GM19239 (cell line): ENCODE measurements at regions not wholly inside any gene's neighbourhood (a gene's known extent, or its start where the extent isn't known, plus 50 kb on each side); places are given as distances from the start of the nearest gene placed in this dataset.
"Not testable (repeated sequence)": the region's sequence is repeated elsewhere in the genome, so short reads cannot be mapped to it uniquely, and the experiment has no call there.

Experiments used
- DNase-seq: peaks from one replicate; pipeline ENCODE4 v3.0.0; 2011; ENCODE audit warnings: low spot score; ENCODE audit not compliant: insufficient read length
- FAIRE-seq: peaks from 2 replicates; lab custom pipeline; 2011; peaks lifted over from hg19 to GRCh38; lab: Jason Lieb, UNC

DNA sequence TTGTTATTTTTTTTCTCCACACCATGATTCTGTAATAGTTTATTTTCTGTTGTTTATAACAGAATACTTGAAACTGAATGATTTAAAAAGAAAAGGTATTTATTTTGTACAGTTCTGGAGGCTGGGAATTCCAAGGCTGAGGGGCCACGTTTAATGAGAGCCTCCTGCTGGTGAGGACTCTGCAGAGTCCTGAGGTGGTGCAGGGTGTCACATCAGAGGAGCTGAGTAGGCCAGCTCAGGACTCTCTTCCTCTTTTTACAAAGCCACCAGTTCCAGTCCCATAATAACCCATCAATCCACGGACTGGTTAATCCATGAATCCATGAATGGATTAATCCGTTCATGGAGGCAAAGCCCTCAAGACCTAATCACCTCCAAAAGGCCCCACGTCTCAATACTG, 71.6 kb downstream of the TFAP2A start:
- no peak for FAIRE-seq
- DNase-seq: no peak

DNA sequence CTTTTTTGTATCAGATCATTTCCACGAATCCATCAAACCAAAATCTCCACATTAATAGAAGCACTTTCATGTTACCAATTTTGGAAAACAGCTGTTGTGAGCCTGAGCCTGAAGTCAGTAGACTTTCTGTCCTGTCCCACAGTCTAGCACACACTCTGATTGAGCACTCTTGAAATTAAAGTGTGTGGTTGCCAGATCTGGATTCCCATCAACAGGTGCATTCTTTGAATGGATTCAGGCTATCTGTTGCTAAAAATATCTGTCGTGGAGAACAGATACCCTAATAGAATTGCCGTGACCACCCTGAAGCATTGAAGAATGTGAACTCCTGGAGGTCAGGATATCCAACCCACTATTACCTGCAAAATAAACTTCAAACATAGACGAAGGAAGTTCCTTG, 73.3 kb downstream of the TFAP2A start:
- FAIRE-seq: no peak
- no peak for DNase-seq

DNA sequence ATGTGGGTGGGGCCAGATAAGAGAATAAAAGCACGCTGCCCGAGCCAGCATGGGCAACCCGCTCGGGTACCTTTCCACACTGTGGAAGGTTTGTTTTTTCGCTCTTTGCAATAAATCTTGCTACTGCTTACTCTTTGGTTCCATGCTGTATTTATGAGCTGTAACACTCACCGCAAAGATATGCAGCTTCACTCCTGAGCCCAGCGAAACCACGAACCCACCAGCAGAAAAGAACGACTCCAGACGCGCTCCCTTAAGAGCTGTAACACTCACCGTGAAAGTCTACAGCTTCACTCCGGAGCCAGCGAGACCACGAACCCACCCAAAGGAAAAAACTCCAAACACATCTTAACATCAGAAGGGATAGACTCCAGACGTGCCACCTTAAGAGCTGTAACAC, 76.7 kb downstream of the TFAP2A start:
- no peak for DNase-seq
- FAIRE-seq: no peak

DNA sequence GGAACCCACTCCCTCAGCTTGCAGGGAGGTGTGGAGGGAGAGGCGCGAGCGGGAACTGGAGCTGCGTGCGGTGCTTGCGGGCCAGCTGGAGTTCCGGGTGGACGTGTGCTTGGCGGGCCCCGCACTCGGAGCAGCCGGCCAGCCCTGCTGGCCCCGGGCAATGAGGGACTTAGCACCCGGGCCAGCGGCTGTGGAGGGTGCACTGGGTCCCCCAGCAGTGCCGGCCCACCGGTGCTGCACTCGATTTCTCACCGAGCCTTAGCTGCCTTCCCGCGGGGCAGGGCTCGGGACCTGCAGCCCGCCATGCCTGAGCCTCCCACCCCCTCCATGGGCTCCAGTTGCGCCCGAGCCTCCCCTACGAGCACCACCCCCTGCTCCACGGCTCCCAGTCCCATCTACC, 77.5 kb downstream of the TFAP2A start:
- not testable (repeated sequence) for FAIRE-seq, DNase-seq

DNA sequence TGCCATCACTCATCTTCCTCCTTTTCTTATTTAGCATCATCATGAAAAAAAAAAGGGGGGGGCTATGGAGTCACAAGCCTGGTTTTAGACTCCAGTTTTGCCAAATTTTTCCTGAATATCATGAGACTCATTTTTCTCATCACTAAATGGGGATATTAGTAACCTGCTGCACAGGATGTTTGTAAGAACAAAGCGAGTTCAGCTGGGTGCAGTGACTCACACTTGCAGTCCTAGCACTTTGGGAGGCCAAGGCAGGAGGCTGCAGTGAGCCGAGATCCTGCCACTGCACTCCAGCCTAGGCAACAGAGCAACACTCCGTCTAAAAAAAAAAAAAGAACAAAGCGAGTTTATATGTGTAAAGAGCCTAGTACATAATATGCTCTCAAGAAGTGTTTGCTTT, 82.8 kb downstream of the TFAP2A start:
- DNase-seq: no peak
- FAIRE-seq: no peak

DNA sequence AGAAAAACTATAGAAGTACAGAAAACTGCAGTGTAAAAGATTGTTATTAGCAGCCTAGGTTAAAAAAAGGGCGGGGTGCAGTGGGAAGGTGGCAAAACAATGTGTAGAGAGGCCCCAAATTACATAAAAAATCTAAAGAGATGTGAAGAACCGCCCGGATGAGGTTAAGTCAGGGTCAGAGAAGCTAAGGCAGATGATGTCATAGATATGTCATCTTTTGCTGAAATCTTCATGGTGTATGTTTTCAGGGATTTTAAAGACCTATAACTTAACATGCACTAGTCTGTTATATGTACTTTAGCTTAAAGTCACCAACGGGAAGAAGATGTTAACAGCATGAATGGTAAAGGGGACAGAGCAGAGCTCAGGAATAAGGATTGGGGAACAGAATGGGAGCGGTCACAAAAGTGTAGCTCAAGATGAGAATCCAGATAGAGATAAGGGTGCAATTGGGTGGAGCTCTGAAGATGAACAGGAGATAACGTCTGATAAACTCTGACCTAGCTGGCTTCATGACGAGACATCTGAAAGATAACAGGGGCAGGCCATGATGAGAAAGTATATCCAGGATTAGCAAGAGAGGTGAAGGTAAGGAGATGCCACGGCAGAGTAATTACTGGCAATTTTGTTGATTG, 83.4 kb downstream of the TFAP2A start:
- no peak for DNase-seq
- FAIRE-seq: no peak

DNA sequence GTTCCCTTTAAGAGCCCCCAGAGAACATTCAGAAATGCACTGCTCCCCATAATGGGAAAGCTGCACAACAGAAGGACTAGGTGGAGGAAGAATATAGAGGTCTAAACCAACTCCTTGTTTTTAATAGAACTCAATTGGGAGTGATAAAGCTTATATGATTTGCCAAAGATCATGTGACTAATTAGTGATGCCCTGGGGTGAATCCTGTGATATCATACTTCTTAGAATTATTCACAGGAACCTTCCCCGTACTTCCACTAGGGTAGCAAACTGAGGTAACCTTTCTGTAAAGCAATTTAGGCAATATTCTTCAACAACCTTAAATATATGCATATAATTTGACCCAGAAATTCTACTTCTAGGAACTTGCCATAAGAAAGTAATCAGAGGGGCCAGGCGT, 84.4 kb downstream of the TFAP2A start:
- no peak for FAIRE-seq
- DNase-seq: no peak

DNA sequence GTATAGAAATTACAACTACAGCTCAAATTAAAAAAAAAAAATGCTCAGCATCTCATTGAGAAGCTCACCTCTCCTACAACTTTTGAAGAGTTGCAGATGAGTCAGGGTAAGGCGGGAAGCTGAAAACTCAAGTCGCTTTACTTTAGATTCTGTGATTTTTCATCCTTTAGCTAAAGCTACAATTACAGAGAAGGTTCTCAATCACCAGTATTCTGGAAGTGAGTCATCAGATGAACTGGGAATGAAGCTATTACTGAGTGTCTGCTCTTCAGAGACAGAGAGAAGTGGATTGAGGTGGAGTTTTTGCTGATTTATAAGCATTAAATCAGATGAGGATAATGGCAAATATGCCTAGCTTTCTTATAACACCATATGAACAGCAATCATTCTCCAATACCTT, 91.9 kb downstream of the TFAP2A start:
- no peak for DNase-seq

DNA sequence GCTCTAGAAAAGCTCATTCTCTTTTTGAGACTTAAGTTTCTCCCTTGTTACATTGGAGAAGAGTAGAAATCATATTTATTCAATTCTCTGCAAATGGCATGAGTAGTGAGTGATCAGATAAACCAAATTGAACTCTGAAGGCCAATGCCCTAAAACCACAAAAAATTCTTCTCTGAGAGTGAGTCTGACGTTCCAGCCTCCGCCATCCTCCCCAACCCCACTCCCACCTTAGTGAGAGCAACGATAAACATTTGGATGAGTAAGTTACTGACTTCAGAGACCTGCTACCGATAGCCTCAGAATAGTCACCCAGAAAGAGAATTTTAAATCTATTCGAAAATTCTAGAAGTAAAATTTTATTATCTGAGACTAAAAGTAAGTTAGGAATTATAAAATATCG, 94.6 kb downstream of the TFAP2A start:
- FAIRE-seq: no peak
- DNase-seq: no peak

More for the DNA sequence above, 91.9 kb downstream of the TFAP2A start:
- no peak for FAIRE-seq

DNA sequence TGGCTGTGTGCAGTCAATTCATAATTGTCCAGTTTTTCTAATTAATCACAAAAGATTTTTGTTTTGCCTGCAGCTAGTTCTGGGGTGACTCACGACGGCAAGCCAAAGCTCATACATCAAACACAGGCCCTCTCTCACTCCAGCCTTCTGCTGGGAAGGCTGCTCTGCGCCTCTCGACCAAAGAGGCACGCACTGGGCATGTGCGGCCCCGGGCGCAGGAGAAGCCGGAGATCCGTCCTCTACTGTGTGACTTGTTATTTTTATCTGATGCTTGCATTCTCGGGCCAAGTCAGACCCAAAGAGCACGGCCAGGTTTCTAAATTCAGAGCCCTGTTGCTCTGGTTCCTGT, 98.5 kb downstream of the TFAP2A start:
- DNase-seq: no peak
- no peak for FAIRE-seq

DNA sequence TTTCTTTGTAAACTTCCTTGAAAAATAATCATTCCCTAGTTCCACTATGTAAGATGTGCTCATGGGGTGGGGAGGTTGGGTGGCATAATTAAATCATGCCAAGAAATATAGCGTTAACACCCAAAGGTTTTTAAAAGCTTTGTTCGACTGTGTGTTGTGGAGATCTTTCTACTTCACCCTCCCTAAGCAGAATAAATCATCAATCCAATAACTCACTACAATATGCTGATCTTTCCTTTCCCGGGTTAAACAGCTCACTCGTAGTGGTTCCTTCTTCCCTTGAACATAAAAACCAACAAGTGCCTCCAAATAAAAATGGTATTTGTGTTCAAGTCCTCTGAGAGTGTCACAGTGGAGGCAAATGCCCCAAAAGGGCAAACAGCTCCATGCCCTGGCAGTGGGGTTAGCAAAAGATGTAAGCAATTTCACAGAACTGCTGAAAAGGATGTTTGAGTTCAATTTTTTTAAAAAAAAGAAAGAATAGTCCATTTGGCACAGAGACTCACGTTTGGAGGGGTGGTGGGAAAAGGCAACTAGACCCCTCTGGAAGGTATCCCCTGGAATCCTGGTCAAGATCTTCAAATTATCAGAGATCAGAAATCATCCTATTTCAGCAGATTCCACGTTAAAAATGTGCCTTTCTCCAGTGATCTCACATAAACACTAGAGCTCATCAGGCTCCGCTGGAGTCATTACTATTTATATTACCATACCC, 99.1 kb downstream of the TFAP2A start:
- FAIRE-seq (no peak), DNase-seq (no peak)

DNA sequence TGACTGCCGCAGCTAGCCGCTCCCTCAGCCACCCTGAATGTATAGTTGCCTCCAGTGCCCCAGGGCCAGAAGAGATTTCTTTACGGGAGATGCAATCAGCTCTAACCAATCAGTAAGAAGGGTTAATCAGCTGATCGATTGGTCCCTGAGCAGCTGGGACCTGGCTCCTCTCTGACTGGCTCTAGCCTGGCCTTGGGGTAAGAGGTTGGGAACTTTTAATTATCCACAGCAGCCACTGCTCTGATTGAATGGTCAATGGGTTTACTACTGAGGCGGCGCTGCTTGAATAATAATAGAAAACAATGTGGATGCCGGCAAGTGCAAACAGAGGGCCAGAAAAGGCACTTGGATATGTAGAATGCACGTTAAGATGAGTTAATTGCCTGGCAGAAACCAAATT, 99.8 kb downstream of the TFAP2A start:
- DNase-seq (no peak), FAIRE-seq (no peak)

DNA sequence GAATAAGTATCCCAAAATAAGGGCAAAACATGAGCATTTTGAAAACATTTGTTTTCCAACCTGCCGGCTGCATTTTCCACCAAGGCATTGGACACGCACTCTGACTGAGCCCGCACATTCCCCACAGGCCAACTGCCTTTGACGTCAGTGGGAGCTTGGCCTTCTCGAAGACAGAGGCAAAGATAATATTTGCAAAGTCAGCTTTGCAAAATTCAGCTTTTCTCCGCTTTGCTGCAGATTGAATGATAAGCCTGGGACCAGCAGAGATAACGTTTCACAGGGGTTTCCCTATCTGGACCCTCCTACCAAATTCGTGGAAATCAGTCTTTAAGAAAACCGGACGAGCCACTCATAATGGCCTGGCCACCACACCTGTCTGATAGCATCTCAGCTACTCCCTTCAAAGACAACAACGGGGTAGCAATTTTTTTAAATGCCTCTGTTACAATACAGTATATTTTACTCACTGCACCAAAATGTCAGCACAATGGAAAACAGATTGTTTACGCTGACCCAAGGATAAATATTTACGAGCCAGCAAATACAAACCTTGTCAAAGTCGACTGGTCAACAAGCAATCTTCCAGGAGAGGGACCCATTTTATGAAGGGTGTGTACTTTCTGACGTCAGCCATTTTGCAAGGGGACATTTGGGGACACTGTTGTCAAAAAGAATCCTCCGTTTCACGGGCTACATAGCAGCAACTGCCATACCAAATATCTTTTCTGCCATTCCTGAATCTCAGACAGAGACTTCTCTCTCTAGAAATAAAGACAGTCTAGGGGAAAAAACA, 100.5 kb downstream of the TFAP2A start:
- FAIRE-seq: no peak
- DNase-seq: no peak

DNA sequence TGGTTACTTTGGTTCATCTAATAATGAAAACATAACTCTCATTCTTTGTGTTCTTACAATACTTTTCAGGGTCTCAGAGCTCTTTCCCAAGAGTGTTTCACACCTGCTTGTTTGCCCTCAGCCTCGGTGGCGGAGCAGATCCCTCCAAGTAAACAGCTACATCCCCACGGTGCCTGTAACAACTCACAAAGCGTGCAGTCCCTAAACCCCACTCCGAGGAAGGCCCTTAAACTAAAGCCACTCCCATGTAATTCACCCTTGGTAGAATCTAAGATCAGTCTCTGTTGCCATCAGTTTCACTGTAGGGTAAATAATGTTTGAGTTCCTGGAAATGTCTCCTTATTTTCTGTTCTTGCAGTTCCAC, 101.1 kb downstream of the TFAP2A start:
- FAIRE-seq: no peak
- DNase-seq: no peak

DNA sequence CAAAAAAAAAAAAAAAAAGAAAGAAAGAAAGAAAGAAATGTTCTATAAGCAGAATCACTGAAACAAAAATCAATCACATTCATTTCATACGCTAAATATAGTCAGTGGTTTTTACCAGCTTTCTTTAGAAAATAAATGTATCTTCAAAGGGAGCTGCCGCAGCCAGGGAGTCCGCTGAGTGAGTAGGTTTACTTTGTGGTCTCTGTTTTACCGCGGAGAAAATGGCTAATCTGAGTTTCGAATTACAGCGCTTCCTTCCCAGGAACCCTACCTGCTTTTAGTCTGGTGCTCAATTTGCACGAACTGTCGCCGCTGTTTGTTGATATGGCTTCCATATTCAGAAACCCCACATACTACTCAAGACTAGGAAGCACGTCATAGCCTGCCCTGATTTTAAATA, 102.4 kb downstream of the TFAP2A start:
- DNase-seq (no peak), FAIRE-seq (no peak)

DNA sequence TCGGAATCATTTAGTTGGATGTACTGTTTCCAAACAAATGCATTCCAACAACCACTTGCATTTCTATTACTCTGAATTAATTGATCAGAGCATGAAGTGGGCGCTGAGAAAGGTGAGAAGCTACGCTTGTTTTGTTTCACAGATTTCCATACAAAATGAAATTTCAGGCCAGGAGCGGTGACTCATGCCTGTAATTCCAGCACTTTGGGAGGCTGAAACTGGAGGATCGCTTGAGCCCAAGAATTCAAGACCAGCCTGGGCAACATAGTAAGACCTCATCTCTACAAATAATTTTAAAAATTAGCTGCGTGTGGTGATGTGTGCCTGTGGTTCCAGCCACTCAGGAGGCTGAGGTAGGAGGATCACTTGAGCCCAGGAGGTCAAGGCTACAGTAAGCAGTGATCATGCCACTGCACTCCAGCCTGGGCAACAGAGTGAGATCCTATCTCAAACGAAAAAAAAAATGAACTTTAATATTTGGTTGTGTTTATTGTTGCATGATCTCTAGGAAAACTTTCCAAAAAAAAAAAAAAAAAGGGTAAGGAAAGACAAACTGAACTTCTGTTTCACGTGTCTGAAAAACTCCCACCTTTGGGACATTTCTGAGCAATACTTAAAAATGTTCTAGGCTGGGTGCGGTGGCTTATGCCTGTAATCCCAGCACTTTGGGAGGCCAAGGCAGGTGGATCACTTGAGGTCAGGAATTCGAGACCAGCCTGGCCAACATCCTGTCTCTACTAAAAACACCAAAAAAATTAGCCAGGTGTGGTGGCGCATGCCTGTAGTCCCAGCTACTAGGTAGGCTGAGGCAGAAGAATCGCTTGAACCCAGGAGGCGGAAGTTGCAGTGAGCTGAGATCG, 103.1 kb downstream of the TFAP2A start:
- not testable (repeated sequence) for FAIRE-seq, DNase-seq

DNA sequence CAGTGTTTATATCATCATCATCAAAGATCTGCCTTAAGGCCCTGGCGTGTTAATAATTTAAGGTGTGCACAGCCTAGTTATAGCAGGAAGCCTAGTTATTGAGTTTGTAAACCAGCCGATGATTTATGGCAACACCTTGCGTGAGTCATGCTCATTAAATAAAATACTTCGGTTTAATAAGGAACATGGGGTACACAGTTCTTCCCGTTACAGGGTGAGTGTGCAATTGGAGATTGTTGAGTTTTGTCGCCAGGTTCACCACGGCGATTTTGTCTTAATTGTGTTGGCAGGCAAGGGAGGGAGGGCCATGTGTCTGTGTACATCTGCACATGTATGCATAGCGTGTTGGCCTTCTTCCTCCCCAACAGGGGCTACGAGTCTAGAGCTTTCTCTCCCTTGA, 104.0 kb downstream of the TFAP2A start:
- FAIRE-seq (no peak), DNase-seq (no peak)

DNA sequence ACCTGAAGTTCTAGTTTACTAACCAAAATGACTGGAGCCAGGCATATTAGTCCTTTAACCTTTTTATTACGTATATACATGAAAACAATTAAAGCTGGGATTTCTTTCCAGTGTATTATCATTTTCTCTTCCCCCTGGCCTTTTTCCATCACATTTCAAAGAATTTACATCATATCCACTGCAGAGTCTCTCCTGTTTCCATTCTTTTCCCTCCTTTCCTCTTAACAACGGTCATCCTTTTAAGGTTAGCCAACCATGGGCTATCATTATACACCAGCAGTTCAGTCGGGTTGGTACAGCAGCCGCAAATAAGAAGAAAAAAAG, 104.6 kb downstream of the TFAP2A start:
- FAIRE-seq (no peak), DNase-seq (no peak)

DNA sequence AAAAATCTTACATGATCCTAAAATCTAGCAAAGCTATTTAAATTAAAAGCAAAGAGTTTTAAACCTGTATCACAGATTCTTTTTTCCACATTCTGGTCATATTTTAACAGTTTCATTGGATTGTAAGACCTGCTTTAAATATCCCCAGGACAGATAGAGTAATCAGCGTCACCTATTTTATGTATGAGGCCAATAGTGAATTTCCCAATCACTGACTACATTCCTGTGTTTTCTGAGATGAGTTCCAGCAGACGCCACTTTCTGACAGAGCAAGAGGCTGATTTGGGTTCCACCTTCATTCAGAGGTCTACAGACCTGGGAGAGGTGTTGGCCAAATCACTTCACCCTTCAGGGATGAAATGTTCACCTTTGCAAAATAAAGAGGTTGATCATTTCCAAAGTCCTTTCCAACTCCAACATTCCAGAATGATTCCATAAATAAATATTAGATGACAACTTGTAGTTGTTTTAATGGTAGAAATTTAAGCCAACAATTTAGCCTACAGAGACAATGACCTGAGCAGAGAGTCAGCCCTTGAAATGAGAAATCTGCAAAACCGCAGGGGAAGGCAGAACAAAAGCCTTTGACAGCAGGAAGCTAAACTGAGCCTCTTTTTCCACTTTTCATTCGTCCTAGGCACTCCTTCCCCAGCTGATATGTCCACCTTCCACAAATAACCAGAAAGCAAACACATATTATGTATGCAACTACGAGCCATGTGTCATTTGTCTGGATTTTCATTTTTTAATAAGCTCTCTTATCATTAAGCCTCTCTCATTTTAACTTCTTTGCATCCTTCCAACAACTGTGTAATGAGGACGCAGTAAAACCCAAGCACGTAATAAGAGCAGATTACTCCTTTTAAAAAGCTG, 105.2 kb downstream of the TFAP2A start:
- DNase-seq (no peak), FAIRE-seq (no peak)

DNA sequence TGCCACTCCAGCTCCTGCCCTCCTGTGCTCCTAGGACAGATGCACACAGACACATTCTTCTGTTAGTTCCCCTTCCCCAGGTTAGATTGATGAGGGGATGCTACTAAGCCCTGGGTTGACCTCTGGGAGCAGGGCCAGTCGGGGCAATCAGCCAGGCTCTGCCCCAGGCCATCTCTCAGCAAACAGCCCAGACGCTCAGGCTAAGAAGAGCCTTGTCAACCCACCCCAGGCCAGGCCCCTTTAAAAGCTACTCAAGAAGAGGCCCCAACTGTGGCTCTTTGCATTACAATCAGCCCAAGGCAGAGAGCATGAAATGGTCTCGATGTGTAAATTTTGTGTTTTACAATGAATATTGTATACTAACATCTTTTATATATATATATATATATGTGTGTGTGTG, 107.4 kb downstream of the TFAP2A start:
- no peak for DNase-seq
- FAIRE-seq: no peak
